ENCODE measurements at regions not wholly inside any gene's neighbourhood (a gene's known extent, or its start where the extent isn't known, plus 50 kb on each side); places are given as distances from the start of the nearest gene placed in this dataset.

- TF ChIP-seq REST (IDR thresholded peaks at IDR 0.05; ENCODE audit: low read depth, low read length) = no peak
- no peak for TF ChIP-seq CTCF (IDR thresholded peaks at IDR 0.05)
- no peak for TF ChIP-seq MAX (IDR thresholded peaks at IDR 0.05; ENCODE audit: low read depth)
- no peak for TF ChIP-seq GABPA (IDR thresholded peaks at IDR 0.05; ENCODE audit: low read depth)
- TF ChIP-seq POLR2AphosphoS5 (IDR thresholded peaks at IDR 0.05; ENCODE audit: low read depth, low read length) = no peak
- no peak for TF ChIP-seq YY1 (IDR thresholded peaks at IDR 0.05; ENCODE audit: low read depth)
- TF ChIP-seq RCOR1 (IDR thresholded peaks at IDR 0.05; ENCODE audit: low read length) = no peak
- no peak for TF ChIP-seq RFX5 (IDR thresholded peaks at IDR 0.05; ENCODE audit: low read length)
- TF ChIP-seq MXI1 (IDR thresholded peaks at IDR 0.05; ENCODE audit: low read depth, low read length) = no peak
- no peak for TF ChIP-seq IRF3 (IDR thresholded peaks at IDR 0.05; ENCODE audit: low read depth, low read length)
- TF ChIP-seq NFIC (IDR thresholded peaks at IDR 0.05; ENCODE audit: borderline replicate concordance) = no peak
These were observed 64.8 kb upstream of the ATP1A1 start for GRCh38 chr1:116308276-116308675.

All from SK-N-SH (cell line).